Transverse colon (tissue), 4 donors: ENCODE measurements at regions not wholly inside any gene's neighbourhood (a gene's known extent, or its start where the extent isn't known, plus 50 kb on each side); places are given as distances from the start of the nearest gene placed in this dataset.

Experiments
- CTCF ChIP-seq, 5 experiments: fragments of 200-600 bp in 3 of 5; fragments of 450-650 bp in 2 of 5; sonication (generic) in 3 of 5; IDR thresholded peaks; 1 replicate in 2 of 5; 2 replicates in 3 of 5; pipeline ENCODE4 v1.5.1; 2016 to 2017; ENCODE audit warnings: antibody characterized with exemption in 5 of 5, inconsistent platforms in 3 of 5, mild to moderate bottlenecking in 2 of 5, moderate library complexity in 1 of 5
- EP300 ChIP-seq: sonication (generic); formaldehyde crosslinking; IDR thresholded peaks from one replicate; pipeline ENCODE4 v1.6.1; 2017; ENCODE audit warnings: antibody characterized with exemption, low read depth
- POLR2A ChIP-seq: fragments of 450-650 bp; IDR thresholded peaks from one replicate; pipeline ENCODE4 v1.6.1; 2016; ENCODE audit warnings: antibody characterized with exemption, mild to moderate bottlenecking, moderate library complexity
- POLR2AphosphoS5 ChIP-seq, 3 donors: sonication (generic); formaldehyde crosslinking; IDR thresholded peaks; one replicate each; pipeline ENCODE4 v1.6.1; 2016; ENCODE audit warnings: antibody characterized with exemption in 3 of 3

DNA sequence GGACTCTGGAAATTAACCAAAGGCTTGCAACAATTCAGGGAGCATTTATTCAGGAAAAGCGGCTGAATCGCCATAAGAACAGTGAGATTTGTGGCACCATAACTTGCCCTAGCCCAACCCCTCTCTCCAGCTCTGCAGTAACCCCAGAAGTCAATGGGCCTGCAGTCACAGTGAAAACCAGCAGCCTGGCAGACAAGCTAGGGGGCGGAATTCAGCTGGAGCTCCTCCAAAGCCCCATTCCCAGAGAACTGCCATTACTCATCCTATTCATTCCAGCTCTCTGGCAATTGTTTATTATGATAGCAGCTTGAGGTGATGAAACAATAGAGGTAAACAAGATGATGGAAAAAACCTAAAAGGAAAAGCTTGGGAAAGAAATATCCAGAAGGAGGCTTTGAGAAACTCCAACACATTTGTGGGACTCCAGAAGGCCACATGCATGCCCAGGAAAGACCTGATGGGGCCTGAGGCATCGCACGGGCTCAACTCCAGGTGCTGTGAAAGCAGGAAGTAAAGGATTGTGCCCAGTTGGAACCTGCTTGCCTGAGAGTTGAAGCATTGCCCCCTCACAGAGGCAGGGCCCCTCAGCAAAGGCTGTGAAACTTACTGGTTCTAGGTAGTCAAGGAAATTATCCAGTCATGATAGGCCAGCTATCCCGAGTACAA lies 126.7 kb downstream of the TWIST2 start:
- TF ChIP-seq CTCF (IDR thresholded peaks at IDR 0.05) (no peak), POLR2AphosphoS5 (IDR thresholded peaks at IDR 0.05) (peak in 1 of 3 donors; percentile 44), POLR2A (no peak), EP300 (no peak)
